ENCODE measurements at regions not wholly inside any gene's neighbourhood (a gene's known extent, or its start where the extent isn't known, plus 50 kb on each side); places are given as distances from the start of the nearest gene placed in this dataset.

- intact Hi-C loops (cut with DNase I): no loop called here
- no peak for TF ChIP-seq CTCF (IDR thresholded peaks at IDR 0.05)
Observed at GRCh38 chr2:235114286-235114685, 162.5 kb downstream of the SH3BP4 start.

GRCh38 chr2:235115521-235115920, 163.7 kb downstream of the SH3BP4 start:
- intact Hi-C loops (cut with DNase I): no loop called here

More at GRCh38 chr2:235114286-235114685, 162.5 kb downstream of the SH3BP4 start:
- Histone ChIP-seq H3K4me1 (no peaks in the 10 kb centered on the region), H3K27ac (no peak overlapping the region), H3K27me3 (no peaks in the 10 kb centered on the region), H3K4me3 (no peak overlapping the region), H3K36me3 (no peaks in the 10 kb centered on the region), H3K9me3 (peaks cover 0 to under 1% of the 10 kb centered on the region in 2 donors)
- DNase-seq (ENCODE audit: low spot score in 2 of 2): no peak

GRCh38 chr2:235116885-235117492, 165.2 kb downstream of the SH3BP4 start:
- no peak for DNase-seq (ENCODE audit: low spot score in 2 of 2)
- Histone ChIP-seq H3K27ac (no peak overlapping the region), H3K4me1 (no peaks in the 10 kb centered on the region), H3K9me3 (peaks cover 0 to 5% of the 10 kb centered on the region in 2 donors), H3K4me3 (no peak overlapping the region), H3K27me3 (no peaks in the 10 kb centered on the region), H3K36me3 (no peaks in the 10 kb centered on the region)
- intact Hi-C loops (cut with DNase I): loop anchor here (1.0 kb wide), 1 partner anchor 567 kb away; no protein-coding TSS in a partner anchor
- TF ChIP-seq CTCF (IDR thresholded peaks at IDR 0.05): peak in 2 of 3 experiments; percentile 50 to 64

More at GRCh38 chr2:235115521-235115920, 163.7 kb downstream of the SH3BP4 start:
- DNase-seq (ENCODE audit: low spot score in 2 of 2): no peak
- no peaks in the 10 kb centered on the region for H3K4me1 ChIP-seq
- peaks cover 0 to 5% of the 10 kb centered on the region in 2 donors for H3K9me3 ChIP-seq
- TF ChIP-seq CTCF (IDR thresholded peaks at IDR 0.05): no peak
- no peak overlapping the region for H3K4me3 ChIP-seq
- H3K36me3 ChIP-seq: no peaks in the 10 kb centered on the region
- H3K27ac ChIP-seq: no peak overlapping the region
- H3K27me3 ChIP-seq: no peaks in the 10 kb centered on the region

GRCh38 chr2:235126768-235127167, 175.0 kb downstream of the SH3BP4 start:
- no peak overlapping the region for H3K4me3 ChIP-seq
- H3K9me3 ChIP-seq: no peaks in the 10 kb centered on the region
- no peaks in the 10 kb centered on the region for H3K36me3 ChIP-seq
- no peak overlapping the region for H3K27ac ChIP-seq
- H3K27me3 ChIP-seq: no peaks in the 10 kb centered on the region
- no peak for DNase-seq (ENCODE audit: low spot score in 2 of 2)
- no peaks in the 10 kb centered on the region for H3K4me1 ChIP-seq
- TF ChIP-seq CTCF (IDR thresholded peaks at IDR 0.05): no peak
- intact Hi-C loops (cut with DNase I): no loop called here

GRCh38 chr2:235127931-235128330, 176.1 kb downstream of the SH3BP4 start:
- Histone ChIP-seq H3K4me3 (no peak overlapping the region), H3K4me1 (no peaks in the 10 kb centered on the region), H3K9me3 (no peaks in the 10 kb centered on the region), H3K36me3 (no peaks in the 10 kb centered on the region), H3K27ac (no peak overlapping the region), H3K27me3 (no peaks in the 10 kb centered on the region)
- DNase-seq (ENCODE audit: low spot score in 2 of 2): no peak
- TF ChIP-seq CTCF (IDR thresholded peaks at IDR 0.05): no peak
- intact Hi-C loops (cut with DNase I): no loop called here
